ENCODE measurements at regions not wholly inside any gene's neighbourhood (a gene's known extent, or its start where the extent isn't known, plus 50 kb on each side); places are given as distances from the start of the nearest gene placed in this dataset.
A peak's percentile ranks its signal among the peaks of the same experiment; 100 is the strongest.

- no peak overlapping the region for H3K9ac ChIP-seq
- no peaks in the 10 kb centered on the region for H3K27me3 ChIP-seq (replicated peaks; ENCODE audit: insufficient read depth)
- DNase-seq = no peak
- H3K4me3 ChIP-seq = no peak overlapping the region
- no peak overlapping the region for H2AFZ ChIP-seq
- no peak overlapping the region for H3K4me2 ChIP-seq (ENCODE audit: unreplicated experiment)
- H3K9me2 ChIP-seq (ENCODE audit: insufficient read depth) = no peaks in the 10 kb centered on the region
- H3K79me2 ChIP-seq (ENCODE audit: insufficient read depth) = no peaks in the 10 kb centered on the region
- H3K9me3 ChIP-seq (ENCODE audit: low read depth) = no peaks in the 10 kb centered on the region
- WGBS, 2 experiments (ENCODE audit: low coverage in 1 of 2, low lambda C conversion rate in 2 of 2, missing lambda C conversion rate in 2 of 2) = 88 to 90% methylated on average over 1 of the region's 1 CpG
- H3F3A ChIP-seq (ENCODE audit: insufficient read depth) = no peaks in the 10 kb centered on the region
- in situ Hi-C loops (cut with MboI) = no loop called here
- no peak for TF ChIP-seq EZH2phosphoT487 (IDR thresholded peaks at IDR 0.05; ENCODE audit: insufficient read depth, low read depth)
- TF ChIP-seq EZH2 (IDR thresholded peaks at IDR 0.05; ENCODE audit: insufficient read depth, poor library complexity, severe bottlenecking) = no peak
- H3K4me1 ChIP-seq (ENCODE audit: insufficient read depth) = peaks cover 2% of the 10 kb centered on the region; the same call in 1 of the 2 replicates
- H3K36me3 ChIP-seq (ENCODE audit: low read depth) = no peaks in the 10 kb centered on the region
- H4K20me1 ChIP-seq (ENCODE audit: insufficient read depth) = no peaks in the 10 kb centered on the region
- no peak overlapping the region for H3K27ac ChIP-seq
Observed at GRCh38 chr1:187234706-187235105, 406.0 kb downstream of the PLA2G4A start.

- Histone ChIP-seq H3F3A (ENCODE audit: insufficient read depth) (no peaks in the 10 kb centered on the region), H3K27me3 (replicated peaks; ENCODE audit: insufficient read depth) (no peaks in the 10 kb centered on the region), H3K36me3 (ENCODE audit: low read depth) (no peaks in the 10 kb centered on the region), H3K9me2 (ENCODE audit: insufficient read depth) (no peaks in the 10 kb centered on the region), H3K4me1 (ENCODE audit: insufficient read depth) (no peaks in the 10 kb centered on the region), H3K9me3 (ENCODE audit: low read depth) (no peaks in the 10 kb centered on the region), H3K4me3 (no peak overlapping the region), H3K79me2 (ENCODE audit: insufficient read depth) (no peaks in the 10 kb centered on the region), H4K20me1 (ENCODE audit: insufficient read depth) (no peaks in the 10 kb centered on the region), H2AFZ (no peak overlapping the region), H3K9ac (no peak overlapping the region), H3K4me2 (ENCODE audit: unreplicated experiment) (no peak overlapping the region), H3K27ac (no peak overlapping the region)
- TF ChIP-seq EZH2 (IDR thresholded peaks at IDR 0.05; ENCODE audit: insufficient read depth, poor library complexity, severe bottlenecking) (no peak), EZH2phosphoT487 (IDR thresholded peaks at IDR 0.05; ENCODE audit: insufficient read depth, low read depth) (no peak)
- no peak for DNase-seq
- 91 to 97% methylated on average over 2 of the region's 2 CpGs for WGBS, 2 experiments (ENCODE audit: low coverage in 1 of 2, low lambda C conversion rate in 2 of 2, missing lambda C conversion rate in 2 of 2)
- in situ Hi-C loops (cut with MboI) = no loop called here
Observed at GRCh38 chr1:187236199-187236598, 407.4 kb downstream of the PLA2G4A start.

- 61 to 73% methylated on average over 2 of the region's 2 CpGs for WGBS, 2 experiments (ENCODE audit: low coverage in 1 of 2, low lambda C conversion rate in 2 of 2, missing lambda C conversion rate in 2 of 2)
- Histone ChIP-seq H3K9me2 (ENCODE audit: insufficient read depth) (no peaks in the 10 kb centered on the region), H3K4me1 (ENCODE audit: insufficient read depth) (no peaks in the 10 kb centered on the region), H3K9me3 (ENCODE audit: low read depth) (no peaks in the 10 kb centered on the region), H3K4me2 (ENCODE audit: unreplicated experiment) (no peak overlapping the region), H3K27ac (no peak overlapping the region), H3K4me3 (no peak overlapping the region), H3K27me3 (replicated peaks; ENCODE audit: insufficient read depth) (no peaks in the 10 kb centered on the region), H3F3A (ENCODE audit: insufficient read depth) (no peaks in the 10 kb centered on the region), H4K20me1 (ENCODE audit: insufficient read depth) (no peaks in the 10 kb centered on the region), H2AFZ (no peak overlapping the region), H3K36me3 (ENCODE audit: low read depth) (no peaks in the 10 kb centered on the region), H3K79me2 (ENCODE audit: insufficient read depth) (no peaks in the 10 kb centered on the region), H3K9ac (no peak overlapping the region)
- in situ Hi-C loops (cut with MboI) = no loop called here
- TF ChIP-seq EZH2phosphoT487 (IDR thresholded peaks at IDR 0.05; ENCODE audit: insufficient read depth, low read depth) (no peak), EZH2 (IDR thresholded peaks at IDR 0.05; ENCODE audit: insufficient read depth, poor library complexity, severe bottlenecking) (no peak)
- DNase-seq = no peak
Observed at GRCh38 chr1:187236676-187237075, 407.9 kb downstream of the PLA2G4A start.

GRCh38 chr1:187237542-187237941 is 408.8 kb downstream of the PLA2G4A start:
- in situ Hi-C loops (cut with MboI) = no loop called here
- peak; percentile 32 for DNase-seq
- Histone ChIP-seq H4K20me1 (ENCODE audit: insufficient read depth) (no peaks in the 10 kb centered on the region), H3K9ac (no peak overlapping the region), H3K4me3 (no peak overlapping the region), H2AFZ (no peak overlapping the region), H3K27ac (no peak overlapping the region), H3K27me3 (replicated peaks; ENCODE audit: insufficient read depth) (no peaks in the 10 kb centered on the region), H3F3A (ENCODE audit: insufficient read depth) (no peaks in the 10 kb centered on the region), H3K9me2 (ENCODE audit: insufficient read depth) (no peaks in the 10 kb centered on the region), H3K4me2 (ENCODE audit: unreplicated experiment) (no peak overlapping the region), H3K4me1 (ENCODE audit: insufficient read depth) (no peaks in the 10 kb centered on the region), H3K36me3 (ENCODE audit: low read depth) (no peaks in the 10 kb centered on the region), H3K79me2 (ENCODE audit: insufficient read depth) (no peaks in the 10 kb centered on the region), H3K9me3 (ENCODE audit: low read depth) (no peaks in the 10 kb centered on the region)
- TF ChIP-seq EZH2 (IDR thresholded peaks at IDR 0.05; ENCODE audit: insufficient read depth, poor library complexity, severe bottlenecking) (no peak), EZH2phosphoT487 (IDR thresholded peaks at IDR 0.05; ENCODE audit: insufficient read depth, low read depth) (no peak)
- WGBS, 2 experiments (ENCODE audit: low coverage in 1 of 2, low lambda C conversion rate in 2 of 2, missing lambda C conversion rate in 2 of 2) = 91 to 96% methylated on average over 3 of the region's 3 CpGs

GRCh38 chr1:187241971-187242370 is 413.2 kb downstream of the PLA2G4A start:
- H3K79me2 ChIP-seq (ENCODE audit: insufficient read depth) = no peaks in the 10 kb centered on the region
- no peak overlapping the region for H3K4me3 ChIP-seq
- no peak overlapping the region for H3K9ac ChIP-seq
- no peaks in the 10 kb centered on the region for H4K20me1 ChIP-seq (ENCODE audit: insufficient read depth)
- no peaks in the 10 kb centered on the region for H3K4me1 ChIP-seq (ENCODE audit: insufficient read depth)
- TF ChIP-seq EZH2phosphoT487 (IDR thresholded peaks at IDR 0.05; ENCODE audit: insufficient read depth, low read depth) (no peak), EZH2 (IDR thresholded peaks at IDR 0.05; ENCODE audit: insufficient read depth, poor library complexity, severe bottlenecking) (no peak)
- in situ Hi-C loops (cut with MboI) = no loop called here
- H3K27ac ChIP-seq = no peak overlapping the region
- no peaks in the 10 kb centered on the region for H3K9me2 ChIP-seq (ENCODE audit: insufficient read depth)
- no peak overlapping the region for H3K4me2 ChIP-seq (ENCODE audit: unreplicated experiment)
- H3K27me3 ChIP-seq (replicated peaks; ENCODE audit: insufficient read depth) = no peaks in the 10 kb centered on the region
- no peaks in the 10 kb centered on the region for H3K36me3 ChIP-seq (ENCODE audit: low read depth)
- no peaks in the 10 kb centered on the region for H3K9me3 ChIP-seq (ENCODE audit: low read depth)
- no peaks in the 10 kb centered on the region for H3F3A ChIP-seq (ENCODE audit: insufficient read depth)
- no peak for DNase-seq
- H2AFZ ChIP-seq = no peak overlapping the region
